ENCODE measurements at regions not wholly inside any gene's neighbourhood (a gene's known extent, or its start where the extent isn't known, plus 50 kb on each side); places are given as distances from the start of the nearest gene placed in this dataset.

DNA sequence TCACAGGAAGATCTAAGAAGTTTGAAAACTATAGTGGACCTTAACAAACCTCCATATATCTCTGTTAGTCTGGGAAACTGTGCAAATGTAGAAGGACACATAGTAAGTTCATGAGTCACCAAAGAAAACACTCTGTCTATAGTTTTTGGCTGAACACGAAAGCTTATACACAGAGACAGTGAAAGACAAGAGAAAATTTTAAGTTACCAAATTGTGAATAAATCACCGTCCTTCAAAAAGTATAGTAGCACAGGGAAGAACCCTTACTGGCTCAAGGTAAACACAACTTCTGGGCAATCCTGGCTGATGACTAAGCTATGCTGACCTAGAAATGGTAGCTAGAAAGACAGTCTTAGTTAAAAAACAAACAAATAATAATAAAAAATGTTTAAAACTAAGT, 1057.9 kb downstream of the AMY1C start:
- TF ChIP-seq, protein P1, sequence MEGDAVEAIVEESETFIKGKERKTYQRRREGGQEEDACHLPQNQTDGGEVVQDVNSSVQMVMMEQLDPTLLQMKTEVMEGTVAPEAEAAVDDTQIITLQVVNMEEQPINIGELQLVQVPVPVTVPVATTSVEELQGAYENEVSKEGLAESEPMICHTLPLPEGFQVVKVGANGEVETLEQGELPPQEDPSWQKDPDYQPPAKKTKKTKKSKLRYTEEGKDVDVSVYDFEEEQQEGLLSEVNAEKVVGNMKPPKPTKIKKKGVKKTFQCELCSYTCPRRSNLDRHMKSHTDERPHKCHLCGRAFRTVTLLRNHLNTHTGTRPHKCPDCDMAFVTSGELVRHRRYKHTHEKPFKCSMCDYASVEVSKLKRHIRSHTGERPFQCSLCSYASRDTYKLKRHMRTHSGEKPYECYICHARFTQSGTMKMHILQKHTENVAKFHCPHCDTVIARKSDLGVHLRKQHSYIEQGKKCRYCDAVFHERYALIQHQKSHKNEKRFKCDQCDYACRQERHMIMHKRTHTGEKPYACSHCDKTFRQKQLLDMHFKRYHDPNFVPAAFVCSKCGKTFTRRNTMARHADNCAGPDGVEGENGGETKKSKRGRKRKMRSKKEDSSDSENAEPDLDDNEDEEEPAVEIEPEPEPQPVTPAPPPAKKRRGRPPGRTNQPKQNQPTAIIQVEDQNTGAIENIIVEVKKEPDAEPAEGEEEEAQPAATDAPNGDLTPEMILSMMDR (IDR thresholded peaks at IDR 0.05): no peak
- Histone ChIP-seq H3K27ac (no peak overlapping the region), H3K4me3 (no peak overlapping the region)
- DNase-seq (ENCODE audit: low spot score): no peak

DNA sequence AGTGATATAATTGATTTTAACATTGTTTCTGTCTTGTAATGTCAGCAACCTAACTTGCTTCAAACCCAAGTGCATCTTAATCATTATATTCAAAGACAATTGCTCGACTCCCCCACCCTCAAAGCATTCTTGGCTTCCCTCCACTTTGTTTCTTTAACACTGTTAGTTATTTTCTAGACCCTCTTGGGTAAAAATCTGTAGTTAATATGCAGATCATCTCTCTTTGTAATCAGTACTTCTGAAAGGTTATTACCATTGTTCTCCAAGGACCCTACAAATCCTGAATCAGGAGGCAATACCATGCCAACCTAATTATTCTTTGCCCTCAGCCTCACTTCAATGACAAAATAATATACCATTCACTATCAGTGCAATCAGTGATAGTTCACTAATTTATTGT, 1075.7 kb downstream of the AMY1C start:
- DNase-seq (ENCODE audit: low spot score): no peak
- TF ChIP-seq, protein P1 (IDR thresholded peaks at IDR 0.05): no peak
- no peak overlapping the region for H3K4me3 ChIP-seq
- H3K27ac ChIP-seq: no peak overlapping the region

GRCh38 chr1:104830534-104830933, 1080.8 kb downstream of the AMY1C start:
- TF ChIP-seq, protein P1 (IDR thresholded peaks at IDR 0.05): no peak
- no peak overlapping the region for H3K27ac ChIP-seq
- no peak for DNase-seq (ENCODE audit: low spot score)
- no peak overlapping the region for H3K4me3 ChIP-seq

GRCh38 chr1:104852151-104852550, 1102.5 kb downstream of the AMY1C start:
- TF ChIP-seq, protein P1 (IDR thresholded peaks at IDR 0.05): no peak
- no peak for DNase-seq (ENCODE audit: low spot score)
- no peak overlapping the region for H3K27ac ChIP-seq
- no peak overlapping the region for H3K4me3 ChIP-seq

DNA sequence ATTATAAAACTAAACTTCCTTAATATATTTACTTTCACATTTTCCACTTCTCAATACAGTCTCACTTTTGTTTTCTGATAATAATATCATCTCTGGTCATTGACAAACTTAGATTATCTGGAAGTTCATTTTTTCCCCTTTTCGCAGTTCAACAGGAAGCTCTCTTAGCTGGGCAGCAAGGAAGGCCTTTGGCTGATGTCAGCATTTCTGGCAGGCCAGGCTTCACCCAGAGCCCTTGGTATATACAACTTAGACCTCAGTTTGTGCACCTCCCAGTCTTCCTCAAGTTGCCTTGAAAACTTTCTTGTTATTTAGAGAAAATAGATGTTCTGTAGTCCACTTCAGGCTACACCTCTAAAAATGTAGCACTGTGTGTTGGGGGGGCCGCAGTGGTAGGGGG, 1103.6 kb downstream of the AMY1C start:
- DNase-seq (ENCODE audit: low spot score): no peak
- TF ChIP-seq, protein P1 (IDR thresholded peaks at IDR 0.05): no peak
- H3K4me3 ChIP-seq: no peak overlapping the region
- H3K27ac ChIP-seq: no peak overlapping the region

GRCh38 chr1:104854529-104854928, 1104.8 kb downstream of the AMY1C start:
- Histone ChIP-seq H3K4me3 (no peak overlapping the region), H3K27ac (no peak overlapping the region)
- TF ChIP-seq, protein P1 (IDR thresholded peaks at IDR 0.05): no peak
- DNase-seq (ENCODE audit: low spot score): no peak

DNA sequence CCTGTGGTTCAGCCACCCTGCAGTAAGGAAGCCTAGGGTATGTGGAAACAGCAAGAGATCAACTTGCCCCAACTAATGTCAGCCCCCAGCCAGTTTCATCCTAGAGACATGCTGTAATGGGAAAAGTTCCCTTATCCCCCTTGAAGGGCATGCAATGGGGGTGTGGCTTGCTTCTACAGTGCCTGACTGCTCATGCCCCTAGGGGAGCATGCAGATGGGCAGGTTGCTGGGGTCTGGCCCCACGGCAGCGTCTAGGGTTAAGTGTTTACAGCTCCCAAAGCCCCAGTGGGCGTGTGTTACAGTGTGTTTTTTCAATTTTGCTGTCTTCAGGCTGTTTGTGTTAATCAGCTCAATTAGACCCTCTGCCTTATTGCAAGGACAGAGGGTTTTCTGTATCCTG, 1105.9 kb downstream of the AMY1C start:
- TF ChIP-seq, protein P1 (IDR thresholded peaks at IDR 0.05): no peak
- no peak overlapping the region for H3K27ac ChIP-seq
- no peak for DNase-seq (ENCODE audit: low spot score)

More for the DNA sequence above, 1105.9 kb downstream of the AMY1C start:
- H3K4me3 ChIP-seq: no peak overlapping the region

Measured in coronary artery (tissue), 2 donors.